HL-60 (cell line): ENCODE measurements at regions not wholly inside any gene's neighbourhood (a gene's known extent, or its start where the extent isn't known, plus 50 kb on each side); places are given as distances from the start of the nearest gene placed in this dataset.

Source experiments
- DNase-seq, 2 experiments: peaks; one replicate each; pipeline ENCODE4 v3.0.0-alpha.2; 2010 to 2020; ENCODE audit warnings: low read depth in 1 of 2, low spot score in 1 of 2
- H3K27ac ChIP-seq: fragments of 250-450 bp; sonication (Bioruptor Pico); replicated peaks from 2 replicates; pipeline ENCODE4 v1.5.1; 2020; ENCODE audit warnings: mild to moderate bottlenecking, moderate library complexity
- H3K27me3 ChIP-seq: fragments of 250-450 bp; sonication (Bioruptor Pico); 2 replicates; pipeline ENCODE4 v1.5.1; 2021; ENCODE audit warnings: mild to moderate bottlenecking, moderate library complexity; ENCODE audit not compliant: insufficient read depth, poor library complexity, severe bottlenecking
- H3K4me3 ChIP-seq: replicated peaks from 2 replicates; pipeline ENCODE4 v1.5.1; 2011; ENCODE audit warnings: mild to moderate bottlenecking, control low read depth, low read length; ENCODE audit not compliant: insufficient read depth
- CTCF ChIP-seq: IDR thresholded peaks from one replicate; pipeline ENCODE4 v1.5.1; 2011; ENCODE audit warnings: low read length, control low read depth, inconsistent platforms; ENCODE audit not compliant: insufficient read depth
- GABPA ChIP-seq: IDR thresholded peaks from 2 replicates; pipeline ENCODE4 v1.6.1; 2012; ENCODE audit warnings: low read depth
- POLR2AphosphoS5 ChIP-seq: IDR thresholded peaks from 2 replicates; pipeline ENCODE4 v1.6.1; 2012; ENCODE audit warnings: low read depth
- REST ChIP-seq: IDR thresholded peaks from 2 replicates; pipeline ENCODE4 v1.6.1; 2012; ENCODE audit warnings: low read depth; ENCODE audit not compliant: insufficient replicate concordance
- SPI1 ChIP-seq: IDR thresholded peaks from 2 replicates; pipeline ENCODE4 v1.6.1; 2012; ENCODE audit warnings: low read depth, mild to moderate bottlenecking, borderline replicate concordance

GRCh38 chr5:175246889-175247520, 197.0 kb downstream of the DRD1 start:
- Histone ChIP-seq H3K27me3 (no peaks in the 10 kb centered on the region), H3K27ac (no peak overlapping the region), H3K4me3 (no peak overlapping the region)
- no peak for DNase-seq
- TF ChIP-seq SPI1 (no peak), REST (no peak), POLR2AphosphoS5 (no peak), CTCF (no peak), GABPA (no peak)

GRCh38 chr5:175246242-175246888, 197.6 kb downstream of the DRD1 start:
- Histone ChIP-seq H3K27ac (no peak overlapping the region), H3K4me3 (no peak overlapping the region), H3K27me3 (no peaks in the 10 kb centered on the region)
- no peak for DNase-seq
- TF ChIP-seq CTCF = no peak
- TF ChIP-seq REST = no peak
- TF ChIP-seq SPI1 = no peak
- no peak for TF ChIP-seq POLR2AphosphoS5
- no peak for TF ChIP-seq GABPA

- no peak for DNase-seq
- TF ChIP-seq CTCF (no peak), SPI1 (no peak), GABPA (no peak), POLR2AphosphoS5 (no peak), REST (no peak)
- H3K27ac ChIP-seq = no peak overlapping the region
These were observed 200.5 kb downstream of the DRD1 start for GRCh38 chr5:175243441-175243840.

More at GRCh38 chr5:175243441-175243840, 200.5 kb downstream of the DRD1 start:
- peaks cover 2% of the 10 kb centered on the region for H3K27me3 ChIP-seq
- H3K4me3 ChIP-seq = no peak overlapping the region
